ENCODE measurements at regions not wholly inside any gene's neighbourhood (a gene's known extent, or its start where the extent isn't known, plus 50 kb on each side); places are given as distances from the start of the nearest gene placed in this dataset.
"Not testable (repeated sequence)": the region's sequence is repeated elsewhere in the genome, so short reads cannot be mapped to it uniquely, and the experiment has no call there.

GRCh38 chr1:66455446-66455845 is 78.5 kb upstream of the SGIP1 start:
- intact Hi-C loops (cut with micrococcal nuclease), result no loop called here

- intact Hi-C loops (cut with micrococcal nuclease), result no loop called here
Observed at GRCh38 chr1:66460776-66461175, 73.2 kb upstream of the SGIP1 start.

GRCh38 chr1:66462313-66462712 is 71.6 kb upstream of the SGIP1 start:
- intact Hi-C loops (cut with micrococcal nuclease), result no loop called here

- intact Hi-C loops (cut with micrococcal nuclease), result no loop called here
Observed at GRCh38 chr1:66464351-66464750, 69.6 kb upstream of the SGIP1 start.

GRCh38 chr1:66464802-66465201 is 69.2 kb upstream of the SGIP1 start:
- intact Hi-C loops (cut with micrococcal nuclease), result no loop called here

GRCh38 chr1:66466695-66467094 is 67.3 kb upstream of the SGIP1 start:
- intact Hi-C loops (cut with micrococcal nuclease), result not testable (repeated sequence)

GRCh38 chr1:66468722-66469121 is 65.2 kb upstream of the SGIP1 start:
- intact Hi-C loops (cut with micrococcal nuclease), result no loop called here

- intact Hi-C loops (cut with micrococcal nuclease), result no loop called here
Observed at GRCh38 chr1:66475940-66476339, 58.0 kb upstream of the SGIP1 start.

GRCh38 chr1:66476774-66477173 is 57.2 kb upstream of the SGIP1 start:
- intact Hi-C loops (cut with micrococcal nuclease), result no loop called here

- intact Hi-C loops (cut with micrococcal nuclease), result no loop called here
Observed at GRCh38 chr1:66478116-66478515, 55.8 kb upstream of the SGIP1 start.

GRCh38 chr1:66480162-66480561 is 53.8 kb upstream of the SGIP1 start:
- intact Hi-C loops (cut with micrococcal nuclease), result no loop called here

- intact Hi-C loops (cut with micrococcal nuclease), result not testable (repeated sequence)
Observed at GRCh38 chr1:66481215-66481614, 52.7 kb upstream of the SGIP1 start.
